Stimulated activated naive CD8-positive, alpha-beta T cell treated with anti-CD3 and anti-CD28 coated beads, Interleukin-15, amount 100 ng/mL, for 72 hours (primary cell): ENCODE measurements at regions not wholly inside any gene's neighbourhood (a gene's known extent, or its start where the extent isn't known, plus 50 kb on each side); places are given as distances from the start of the nearest gene placed in this dataset.
"Not testable (repeated sequence)": the region's sequence is repeated elsewhere in the genome, so short reads cannot be mapped to it uniquely, and the experiment has no call there.

Experiments used
- ATAC-seq: fragments of 150-1000 bp; cut with Tn5 transposase; 2 replicates; pipeline ENCODE4 v1.10.0; 2021; ENCODE audit warnings: mild to moderate bottlenecking, moderate library complexity
- DNase-seq, 2 donors: peaks; one replicate each; pipeline ENCODE4 v3.0.0; 2021 to 2022
- H3K27ac Mint-ChIP-seq, 2 donors: one replicate each; pipeline ENCODE4 v1.8.0; 2022; ENCODE audit warnings: mild to moderate bottlenecking in 2 of 2, mixed read lengths in 2 of 2, moderate library complexity in 2 of 2
- H3K27me3 Mint-ChIP-seq: one replicate; pipeline ENCODE4 v1.8.0; 2022; ENCODE audit warnings: mixed read lengths
- H3K4me1 Mint-ChIP-seq: one replicate; pipeline ENCODE4 v1.8.0; 2022; ENCODE audit warnings: mild to moderate bottlenecking, mixed read lengths
- H3K4me3 Mint-ChIP-seq, 2 donors: one replicate each; pipeline ENCODE4 v1.8.0; 2022; ENCODE audit warnings: mild to moderate bottlenecking in 2 of 2, mixed read lengths in 2 of 2, moderate library complexity in 1 of 2
- H3K9me3 Mint-ChIP-seq, 2 donors: one replicate each; pipeline ENCODE4 v1.8.0; 2022; ENCODE audit warnings: mixed read lengths in 2 of 2

- DNase-seq, result no peak
- H3K27ac Mint-ChIP-seq, result no peak overlapping the region
- no peak for ATAC-seq
- H3K9me3 Mint-ChIP-seq, result peaks cover 0 to 10% of the 10 kb centered on the region in 2 donors
- no peaks in the 10 kb centered on the region for H3K4me1 Mint-ChIP-seq
- H3K27me3 Mint-ChIP-seq, result no peaks in the 10 kb centered on the region
- no peak overlapping the region for H3K4me3 Mint-ChIP-seq
Measured at GRCh38 chr3:144585953-144586352, 614.3 kb downstream of the DIPK2A start.

DNA sequence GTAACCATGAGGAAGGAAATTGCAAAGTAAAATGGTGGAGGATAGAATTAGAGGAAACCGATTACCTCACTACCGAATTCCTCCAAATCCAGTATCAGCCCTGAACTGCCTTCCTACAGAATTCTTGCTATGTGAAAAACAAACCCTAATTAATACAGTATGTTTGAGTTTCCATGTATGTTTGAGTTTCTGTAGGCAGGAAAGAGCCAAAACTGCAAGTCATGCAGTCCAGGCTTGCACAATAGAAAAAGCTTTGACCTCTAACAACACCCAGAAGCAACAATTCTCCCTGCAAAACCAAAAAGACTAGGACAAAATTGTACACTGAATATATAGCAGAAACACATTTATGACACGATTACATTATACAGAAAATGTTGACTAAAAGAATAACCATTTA is 614.8 kb downstream of the DIPK2A start:
- no peak overlapping the region for H3K27ac Mint-ChIP-seq
- no peak for ATAC-seq
- H3K9me3 Mint-ChIP-seq, result peaks cover 0 to 10% of the 10 kb centered on the region in 2 donors
- H3K27me3 Mint-ChIP-seq, result no peaks in the 10 kb centered on the region
- H3K4me1 Mint-ChIP-seq, result no peaks in the 10 kb centered on the region
- no peak overlapping the region for H3K4me3 Mint-ChIP-seq
- DNase-seq, result no peak

GRCh38 chr3:144590854-144591253 is 619.2 kb downstream of the DIPK2A start:
- DNase-seq, result no peak
- H3K27me3 Mint-ChIP-seq, result no peaks in the 10 kb centered on the region

DNA sequence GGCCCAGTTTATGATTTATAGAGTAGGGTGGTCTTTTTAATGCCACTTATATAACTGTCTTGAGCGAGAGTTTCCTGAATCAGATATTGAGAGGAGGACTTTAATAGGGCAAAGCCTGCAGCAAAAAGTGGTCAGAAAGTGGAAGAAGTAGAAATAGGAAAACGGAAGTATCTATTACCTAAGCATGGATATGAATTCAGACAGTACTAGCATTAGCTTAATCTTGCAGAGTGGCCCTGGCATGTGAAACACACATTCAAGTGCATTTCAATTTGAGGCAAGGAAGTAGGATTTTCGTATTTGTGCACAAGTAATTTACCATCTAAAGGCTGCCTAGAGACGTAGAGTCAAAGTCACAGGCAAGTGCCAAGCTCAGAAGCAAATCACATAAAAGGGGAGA is 622.3 kb downstream of the DIPK2A start:
- Mint-ChIP-seq H3K27me3 (no peaks in the 10 kb centered on the region), H3K27ac (no peak overlapping the region), H3K4me3 (no peak overlapping the region), H3K4me1 (no peaks in the 10 kb centered on the region), H3K9me3 (peaks cover 4 to 13% of the 10 kb centered on the region in 2 donors)
- DNase-seq (no peak), ATAC-seq (no peak)

More at GRCh38 chr3:144590854-144591253, 619.2 kb downstream of the DIPK2A start:
- no peak overlapping the region for H3K4me3 Mint-ChIP-seq
- ATAC-seq, result no peak
- H3K27ac Mint-ChIP-seq, result no peak overlapping the region
- H3K9me3 Mint-ChIP-seq, result peaks cover 0 to 3% of the 10 kb centered on the region in 2 donors
- no peaks in the 10 kb centered on the region for H3K4me1 Mint-ChIP-seq

- H3K9me3 Mint-ChIP-seq, result peaks cover 14 to 15% of the 10 kb centered on the region in 2 donors
- ATAC-seq, H3K27ac Mint-ChIP-seq, H3K4me3 Mint-ChIP-seq, H3K27me3 Mint-ChIP-seq, DNase-seq, H3K4me1 Mint-ChIP-seq: not testable (repeated sequence)
Measured at GRCh38 chr3:144620236-144620635, 648.6 kb downstream of the DIPK2A start.

DNA sequence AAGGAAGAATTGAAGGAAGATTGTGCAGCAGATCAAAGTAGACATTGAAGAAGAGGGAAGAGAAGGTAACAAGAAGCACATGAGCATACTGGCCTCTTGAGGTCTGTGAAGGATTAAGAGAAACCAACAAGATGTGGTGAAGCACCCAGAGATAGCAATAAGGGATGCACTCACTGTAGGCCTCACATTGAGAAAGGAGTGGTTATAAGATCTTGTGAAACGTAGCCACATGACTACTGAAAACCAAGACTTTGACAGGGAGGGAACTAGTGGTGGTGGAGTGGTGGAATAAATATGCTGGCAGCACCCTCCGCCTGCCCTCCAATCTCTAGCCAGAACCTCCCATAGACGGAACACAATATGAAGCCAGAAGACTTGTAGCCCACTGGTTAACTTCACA is 651.2 kb downstream of the DIPK2A start:
- Mint-ChIP-seq H3K4me3 (no peak overlapping the region), H3K4me1 (no peaks in the 10 kb centered on the region), H3K9me3 (peaks cover 8% of the 10 kb centered on the region in 2 donors), H3K27ac (no peak overlapping the region), H3K27me3 (no peaks in the 10 kb centered on the region)
- ATAC-seq (no peak), DNase-seq (no peak)

- Mint-ChIP-seq H3K9me3 (peaks cover 0 to 6% of the 10 kb centered on the region in 2 donors), H3K4me1 (no peaks in the 10 kb centered on the region), H3K4me3 (no peak overlapping the region), H3K27ac (no peak overlapping the region), H3K27me3 (no peaks in the 10 kb centered on the region)
- DNase-seq (no peak), ATAC-seq (no peak)
Measured at GRCh38 chr3:144624656-144625055, 653.0 kb downstream of the DIPK2A start.

GRCh38 chr3:144626835-144627234 is 655.2 kb downstream of the DIPK2A start:
- DNase-seq, result no peak
- no peak for ATAC-seq
- H3K9me3 Mint-ChIP-seq, result peaks cover 0 to 6% of the 10 kb centered on the region in 2 donors
- H3K27me3 Mint-ChIP-seq, result no peaks in the 10 kb centered on the region
- H3K4me3 Mint-ChIP-seq, result no peak overlapping the region
- H3K27ac Mint-ChIP-seq, result no peak overlapping the region
- H3K4me1 Mint-ChIP-seq, result no peaks in the 10 kb centered on the region

DNA sequence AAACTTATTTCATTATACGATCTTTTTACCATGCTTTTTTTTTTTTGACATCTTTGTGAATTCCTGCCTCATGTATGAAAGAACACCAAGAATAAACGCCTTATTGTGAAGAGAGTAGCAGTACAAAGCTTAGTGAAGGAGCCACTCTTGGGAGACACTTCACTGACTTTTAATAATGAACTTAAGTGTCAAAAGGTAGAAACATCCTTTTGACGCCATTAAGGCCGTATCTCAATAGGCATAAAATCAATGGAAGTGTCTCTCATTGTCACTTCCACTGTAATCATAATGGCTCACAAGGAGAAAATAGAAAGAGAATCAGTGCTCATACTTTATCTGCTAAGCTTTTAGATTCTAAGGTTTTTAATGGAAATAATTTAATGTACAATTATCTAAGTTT is 657.8 kb downstream of the DIPK2A start:
- DNase-seq (no peak), ATAC-seq (no peak)
- H3K27ac Mint-ChIP-seq, result no peak overlapping the region
- H3K9me3 Mint-ChIP-seq, result peaks cover 0 to 6% of the 10 kb centered on the region in 2 donors
- H3K4me3 Mint-ChIP-seq, result no peak overlapping the region
- H3K4me1 Mint-ChIP-seq, result no peaks in the 10 kb centered on the region
- H3K27me3 Mint-ChIP-seq, result no peaks in the 10 kb centered on the region

DNA sequence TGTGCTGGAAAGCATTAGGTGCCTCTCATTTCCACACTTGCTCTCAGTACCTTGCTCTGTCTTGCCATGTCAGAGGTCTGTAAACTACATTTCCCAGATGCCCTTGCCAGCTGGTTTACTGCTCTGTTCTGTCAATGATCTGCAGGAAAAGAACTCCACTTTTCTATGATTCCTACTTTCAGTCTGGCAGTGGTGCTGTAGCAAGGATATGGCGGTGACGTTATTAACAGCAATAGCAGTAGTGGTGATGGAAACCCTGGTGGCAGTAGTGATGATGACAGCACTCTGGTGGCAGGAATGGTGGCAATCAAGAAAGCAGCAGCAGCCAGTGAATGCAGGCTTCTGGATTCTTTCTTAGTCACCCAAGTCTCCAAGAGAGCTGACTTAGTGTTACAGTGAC is 665.2 kb downstream of the DIPK2A start:
- Mint-ChIP-seq H3K9me3 (no peaks in the 10 kb centered on the region), H3K27ac (no peak overlapping the region), H3K27me3 (no peaks in the 10 kb centered on the region), H3K4me1 (no peaks in the 10 kb centered on the region), H3K4me3 (no peak overlapping the region)
- DNase-seq (no peak), ATAC-seq (no peak)

DNA sequence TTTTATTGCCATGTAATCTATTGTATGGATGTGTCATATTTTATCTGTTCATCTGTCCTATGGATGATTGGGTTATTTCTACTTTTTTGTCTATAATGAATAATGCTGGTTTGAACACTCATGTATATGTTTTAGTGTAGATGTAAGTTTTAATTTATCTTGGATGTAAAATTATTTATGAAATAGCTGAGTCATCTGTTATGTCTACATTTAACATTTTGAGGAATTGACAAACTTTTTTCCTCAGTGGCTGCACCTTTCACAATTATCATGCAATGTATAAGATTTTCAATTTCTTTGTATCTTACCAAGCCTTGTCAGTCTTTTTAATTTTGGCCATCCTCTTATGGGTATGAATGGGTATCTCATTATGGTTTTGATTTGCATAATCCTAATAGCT is 666.4 kb downstream of the DIPK2A start:
- H3K27ac Mint-ChIP-seq, result no peak overlapping the region
- no peaks in the 10 kb centered on the region for H3K27me3 Mint-ChIP-seq
- no peaks in the 10 kb centered on the region for H3K4me1 Mint-ChIP-seq
- ATAC-seq, result no peak
- H3K9me3 Mint-ChIP-seq, result no peaks in the 10 kb centered on the region
- DNase-seq, result no peak
- H3K4me3 Mint-ChIP-seq, result no peak overlapping the region

DNA sequence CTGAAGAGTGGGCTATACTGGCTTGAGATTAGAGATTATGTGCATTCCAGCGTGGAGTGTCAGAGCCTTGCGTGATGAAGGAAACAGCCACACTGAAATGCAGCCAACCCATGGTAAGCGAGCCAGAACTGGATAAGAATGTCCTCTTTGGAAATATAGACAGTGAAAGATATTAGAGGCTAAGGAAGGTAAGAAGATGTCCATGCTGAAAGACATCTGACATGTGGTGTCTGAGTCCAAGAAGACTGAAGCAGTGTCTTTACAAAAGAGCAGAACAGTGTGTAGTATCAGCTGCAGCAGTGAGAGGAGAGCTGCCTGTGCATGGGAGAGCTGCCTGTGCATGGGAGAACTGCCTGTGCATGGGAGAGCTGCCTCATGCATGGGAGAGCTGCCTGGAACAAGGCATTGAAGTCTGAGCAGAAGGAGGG is 672.2 kb downstream of the DIPK2A start:
- Mint-ChIP-seq H3K4me3 (no peak overlapping the region), H3K4me1 (no peaks in the 10 kb centered on the region), H3K27ac (peak overlapping the region in 1 of 2 donors; percentile 48), H3K9me3 (no peaks in the 10 kb centered on the region), H3K27me3 (no peaks in the 10 kb centered on the region)
- no peak for DNase-seq
- ATAC-seq, result no peak

DNA sequence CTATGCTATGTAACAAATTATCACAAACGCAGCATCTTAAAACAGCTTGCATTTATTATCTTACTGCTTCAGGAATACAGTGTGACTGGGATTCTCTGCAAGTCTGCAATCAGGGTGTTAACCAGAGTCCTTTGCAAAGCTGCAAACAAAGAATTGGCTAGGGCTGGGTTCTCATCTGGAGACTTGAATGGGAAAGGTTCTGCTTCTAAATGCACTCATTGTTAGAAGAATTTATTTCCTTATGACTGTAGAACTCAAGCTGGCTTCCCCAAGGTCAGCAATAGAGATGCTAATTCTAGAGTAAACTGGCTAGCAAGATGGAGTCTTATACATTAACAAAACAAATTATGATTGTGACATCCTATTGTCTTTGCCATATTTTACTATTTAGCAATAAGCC is 673.7 kb downstream of the DIPK2A start:
- DNase-seq (no peak), ATAC-seq (no peak)
- H3K4me1 Mint-ChIP-seq, result no peaks in the 10 kb centered on the region
- no peaks in the 10 kb centered on the region for H3K27me3 Mint-ChIP-seq
- H3K9me3 Mint-ChIP-seq, result no peaks in the 10 kb centered on the region
- H3K27ac Mint-ChIP-seq, result no peak overlapping the region
- H3K4me3 Mint-ChIP-seq, result no peak overlapping the region

DNA sequence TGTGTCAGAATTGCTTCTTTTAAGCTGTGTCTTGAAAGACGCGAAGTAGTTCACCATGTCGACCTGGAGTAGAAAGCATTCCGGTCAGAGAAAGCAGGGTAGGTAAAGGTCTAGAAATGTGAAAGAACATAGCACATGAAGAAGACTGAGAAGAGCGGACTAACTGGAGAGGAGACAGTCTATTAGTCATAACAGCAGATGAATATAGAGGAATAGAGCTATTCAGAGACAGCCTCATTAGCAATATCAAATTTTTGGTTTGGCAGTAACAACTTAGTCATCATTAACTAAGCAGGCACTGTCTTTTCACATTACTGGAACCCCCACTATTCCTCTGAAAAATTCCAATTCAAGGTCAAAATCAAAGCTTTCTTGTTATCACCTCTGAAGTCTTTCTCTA is 678.8 kb downstream of the DIPK2A start:
- DNase-seq (no peak), ATAC-seq (no peak)
- H3K27me3 Mint-ChIP-seq, result no peaks in the 10 kb centered on the region
- no peaks in the 10 kb centered on the region for H3K9me3 Mint-ChIP-seq
- no peaks in the 10 kb centered on the region for H3K4me1 Mint-ChIP-seq
- no peak overlapping the region for H3K27ac Mint-ChIP-seq
- H3K4me3 Mint-ChIP-seq, result no peak overlapping the region

- H3K4me1 Mint-ChIP-seq, result no peaks in the 10 kb centered on the region
- no peak overlapping the region for H3K27ac Mint-ChIP-seq
- no peaks in the 10 kb centered on the region for H3K27me3 Mint-ChIP-seq
- no peak for ATAC-seq
- H3K9me3 Mint-ChIP-seq, result no peaks in the 10 kb centered on the region
- no peak overlapping the region for H3K4me3 Mint-ChIP-seq
- DNase-seq, result no peak
Measured at GRCh38 chr3:144652573-144652972, 681.0 kb downstream of the DIPK2A start.

- H3K4me3 Mint-ChIP-seq, result no peak overlapping the region
- no peak for DNase-seq
- ATAC-seq, result no peak
- no peaks in the 10 kb centered on the region for H3K27me3 Mint-ChIP-seq
- H3K9me3 Mint-ChIP-seq, result no peaks in the 10 kb centered on the region
- no peak overlapping the region for H3K27ac Mint-ChIP-seq
- no peaks in the 10 kb centered on the region for H3K4me1 Mint-ChIP-seq
Measured at GRCh38 chr3:144655423-144655822, 683.8 kb downstream of the DIPK2A start.

GRCh38 chr3:144660186-144660585 is 688.6 kb downstream of the DIPK2A start:
- H3K4me3 Mint-ChIP-seq, result no peak overlapping the region
- DNase-seq (no peak), ATAC-seq (no peak)
- no peaks in the 10 kb centered on the region for H3K27me3 Mint-ChIP-seq
- H3K27ac Mint-ChIP-seq, result no peak overlapping the region
- H3K4me1 Mint-ChIP-seq, result no peaks in the 10 kb centered on the region
- peaks cover 8 to 10% of the 10 kb centered on the region in 2 donors for H3K9me3 Mint-ChIP-seq
